IPS-18a (cell line): ENCODE measurements at regions not wholly inside any gene's neighbourhood (a gene's known extent, or its start where the extent isn't known, plus 50 kb on each side); places are given as distances from the start of the nearest gene placed in this dataset.

Source experiments
- H3K27ac ChIP-seq: one replicate; pipeline ENCODE4 v1.5.1; 2013; ENCODE audit warnings: low read length
- H3K27me3 ChIP-seq: one replicate; pipeline ENCODE4 v1.6.1; 2013; ENCODE audit warnings: mild to moderate bottlenecking, low read length; ENCODE audit not compliant: control insufficient read depth, insufficient read depth
- H3K36me3 ChIP-seq: one replicate; pipeline ENCODE4 v1.6.1; 2013; ENCODE audit warnings: low read depth, low read length; ENCODE audit not compliant: control insufficient read depth
- H3K4me1 ChIP-seq: one replicate; pipeline ENCODE4 v1.6.1; 2013; ENCODE audit warnings: low read depth, low read length; ENCODE audit not compliant: control insufficient read depth
- H3K4me3 ChIP-seq: one replicate; pipeline ENCODE4 v1.5.1; 2013; ENCODE audit warnings: low read length
- H3K9ac ChIP-seq: one replicate; pipeline ENCODE4 v1.6.1; 2013; ENCODE audit warnings: mild to moderate bottlenecking, low read length, moderate library complexity
- H3K9me3 ChIP-seq: one replicate; pipeline ENCODE4 v1.6.1; 2013; ENCODE audit warnings: low read depth, low read length; ENCODE audit not compliant: control insufficient read depth

- H3K27me3 ChIP-seq: no peaks in the 10 kb centered on the region
- no peaks in the 10 kb centered on the region for H3K4me1 ChIP-seq
- no peaks in the 10 kb centered on the region for H3K36me3 ChIP-seq
- H3K4me3 ChIP-seq: no peak overlapping the region
- H3K27ac ChIP-seq: no peak overlapping the region
- no peaks in the 10 kb centered on the region for H3K9me3 ChIP-seq
- no peak overlapping the region for H3K9ac ChIP-seq
Observed at GRCh38 chr16:17622366-17622765, 151.6 kb upstream of the XYLT1 start.

DNA sequence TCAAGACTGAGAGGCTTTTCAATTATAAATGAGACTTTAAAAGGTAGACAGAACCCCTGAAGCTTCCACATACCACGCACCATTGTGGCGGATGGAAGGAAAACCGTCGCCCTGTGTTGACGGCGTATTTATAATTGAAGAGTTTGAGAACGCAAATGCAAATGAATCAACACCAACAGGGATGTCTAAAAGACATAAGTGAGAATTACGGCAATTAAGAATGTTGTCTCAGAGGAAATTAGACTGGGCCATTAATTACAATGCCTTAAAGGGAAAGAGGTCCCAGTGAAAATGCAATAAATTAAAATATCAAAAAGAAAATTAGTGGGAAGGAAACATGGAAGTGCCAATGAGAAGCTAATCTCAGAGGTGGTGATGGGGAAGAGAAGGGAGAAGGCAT is 148.5 kb upstream of the XYLT1 start:
- Histone ChIP-seq H3K27me3 (no peaks in the 10 kb centered on the region), H3K4me1 (no peaks in the 10 kb centered on the region), H3K9me3 (no peaks in the 10 kb centered on the region), H3K4me3 (no peak overlapping the region), H3K27ac (no peak overlapping the region), H3K36me3 (no peaks in the 10 kb centered on the region), H3K9ac (no peak overlapping the region)

DNA sequence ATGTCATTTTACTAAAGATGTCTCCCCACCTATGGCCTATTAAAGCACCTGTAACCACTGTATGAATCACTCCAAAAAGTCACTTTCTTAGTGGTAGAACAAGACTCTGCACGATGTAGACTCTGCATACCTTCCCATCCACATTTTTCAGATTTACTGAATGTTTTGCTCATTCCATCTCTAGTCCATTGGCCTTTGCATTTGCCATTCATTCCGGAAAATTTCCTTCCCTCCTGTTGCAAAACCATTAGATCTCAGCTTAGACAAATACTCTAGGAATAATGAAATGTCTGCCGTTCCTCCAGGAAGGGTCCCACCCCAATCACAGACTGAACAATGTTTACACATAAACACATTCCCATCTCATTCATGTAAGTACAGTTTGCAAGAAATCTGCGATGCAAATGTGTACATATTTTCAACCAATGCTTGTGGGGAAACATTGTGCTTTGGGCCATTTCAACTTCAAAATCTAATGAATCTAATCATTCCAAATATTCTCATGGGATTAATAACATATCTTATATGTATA is 146.3 kb upstream of the XYLT1 start:
- H3K27ac ChIP-seq: no peak overlapping the region
- no peaks in the 10 kb centered on the region for H3K36me3 ChIP-seq
- no peak overlapping the region for H3K9ac ChIP-seq
- no peaks in the 10 kb centered on the region for H3K4me1 ChIP-seq
- no peak overlapping the region for H3K4me3 ChIP-seq
- H3K9me3 ChIP-seq: no peaks in the 10 kb centered on the region
- no peaks in the 10 kb centered on the region for H3K27me3 ChIP-seq

- Histone ChIP-seq H3K9me3 (no peaks in the 10 kb centered on the region), H3K9ac (no peak overlapping the region), H3K36me3 (no peaks in the 10 kb centered on the region), H3K4me3 (no peak overlapping the region), H3K27ac (no peak overlapping the region), H3K4me1 (peaks cover 2% of the 10 kb centered on the region), H3K27me3 (no peaks in the 10 kb centered on the region)
Observed at GRCh38 chr16:17612336-17612735, 141.6 kb upstream of the XYLT1 start.

DNA sequence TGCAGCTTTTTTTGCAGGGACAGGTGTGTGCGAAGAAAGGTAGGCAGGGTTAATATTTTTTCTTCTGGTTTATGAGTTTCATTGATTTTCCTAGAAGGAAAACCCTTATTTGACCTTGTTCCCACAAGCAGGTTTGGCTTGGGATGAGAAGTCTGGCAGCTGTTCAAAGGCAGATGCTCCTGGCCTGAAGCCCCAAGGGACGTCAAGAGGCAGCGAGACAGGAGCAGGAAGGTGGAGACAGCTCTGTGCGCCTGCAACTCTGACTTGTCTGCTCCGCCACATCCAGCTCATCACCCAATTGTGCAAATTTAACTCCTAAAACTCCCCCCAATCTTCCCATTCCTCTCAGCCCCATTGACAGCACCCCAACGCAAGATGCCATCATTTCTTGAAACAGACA is 136.8 kb upstream of the XYLT1 start:
- H3K9me3 ChIP-seq: no peaks in the 10 kb centered on the region
- H3K9ac ChIP-seq: no peak overlapping the region
- no peak overlapping the region for H3K27ac ChIP-seq
- no peaks in the 10 kb centered on the region for H3K27me3 ChIP-seq
- H3K4me3 ChIP-seq: no peak overlapping the region
- peaks cover 4% of the 10 kb centered on the region for H3K4me1 ChIP-seq
- no peaks in the 10 kb centered on the region for H3K36me3 ChIP-seq

DNA sequence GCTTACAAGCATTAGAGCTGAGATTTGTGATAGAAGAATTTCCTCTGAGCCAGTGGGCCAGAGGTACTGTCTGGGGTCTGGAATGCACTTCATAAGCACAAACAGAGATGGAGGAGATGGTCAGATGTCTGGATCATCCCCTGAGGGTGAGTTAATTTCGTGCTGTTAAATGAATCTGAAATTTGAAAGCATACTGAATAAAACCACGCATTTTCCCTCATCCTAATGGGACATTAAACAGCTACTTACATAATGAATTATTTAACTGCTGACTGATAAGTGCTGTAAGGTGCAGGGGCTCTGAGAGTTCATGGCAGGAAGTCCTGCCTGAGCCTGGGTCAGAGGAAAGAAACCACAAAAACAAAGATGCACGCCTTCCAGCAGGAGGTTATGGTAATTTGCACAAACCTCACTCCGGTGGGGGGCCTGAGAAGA is 136.3 kb upstream of the XYLT1 start:
- H3K9me3 ChIP-seq: no peaks in the 10 kb centered on the region
- H3K27me3 ChIP-seq: no peaks in the 10 kb centered on the region
- no peak overlapping the region for H3K9ac ChIP-seq
- H3K27ac ChIP-seq: no peak overlapping the region
- H3K4me1 ChIP-seq: peaks cover 4% of the 10 kb centered on the region
- no peak overlapping the region for H3K4me3 ChIP-seq
- H3K36me3 ChIP-seq: no peaks in the 10 kb centered on the region

DNA sequence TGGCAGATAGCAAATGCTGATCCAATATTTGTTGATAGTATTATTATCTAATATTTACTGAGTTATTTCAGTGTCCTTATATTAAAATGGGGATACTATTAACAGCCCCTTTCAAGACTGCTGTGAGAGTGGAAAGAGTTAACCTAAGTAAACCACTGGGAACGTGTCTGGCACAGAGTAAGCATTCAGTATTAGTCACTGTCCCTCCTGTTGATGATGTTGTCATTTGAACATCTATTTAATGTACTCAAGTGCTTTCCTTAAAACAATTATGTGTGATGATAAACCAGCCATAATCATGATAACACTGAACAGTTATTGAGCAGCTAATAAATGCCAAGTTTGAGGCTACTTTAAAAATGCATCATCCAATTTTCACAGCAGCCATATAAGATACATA is 135.7 kb upstream of the XYLT1 start:
- H3K27ac ChIP-seq: no peak overlapping the region
- no peak overlapping the region for H3K4me3 ChIP-seq
- H3K9ac ChIP-seq: no peak overlapping the region
- H3K27me3 ChIP-seq: no peaks in the 10 kb centered on the region
- H3K4me1 ChIP-seq: peaks cover 4% of the 10 kb centered on the region
- H3K36me3 ChIP-seq: no peaks in the 10 kb centered on the region
- no peaks in the 10 kb centered on the region for H3K9me3 ChIP-seq

DNA sequence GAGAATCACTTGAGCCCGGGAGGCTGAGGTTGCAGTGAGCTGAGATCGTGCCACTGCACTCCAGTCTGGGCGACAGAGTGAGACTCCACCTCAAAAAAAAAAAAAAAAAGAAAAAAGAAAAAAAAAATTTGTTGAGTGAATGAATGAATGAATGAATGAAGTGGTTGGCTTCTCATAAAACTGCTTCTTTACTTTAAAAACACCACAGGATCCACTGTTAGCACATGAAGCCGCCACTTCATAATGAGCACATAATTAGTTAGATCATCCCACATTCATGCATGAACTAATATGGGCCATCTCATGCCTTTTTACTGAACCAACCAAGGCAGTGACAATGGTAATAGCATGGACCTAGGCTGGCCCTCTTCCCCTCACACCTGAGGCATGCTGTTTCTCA is 135.0 kb upstream of the XYLT1 start:
- Histone ChIP-seq H3K27me3 (no peaks in the 10 kb centered on the region), H3K9me3 (no peaks in the 10 kb centered on the region), H3K27ac (no peak overlapping the region), H3K9ac (no peak overlapping the region), H3K36me3 (no peaks in the 10 kb centered on the region), H3K4me3 (no peak overlapping the region), H3K4me1 (peaks cover 4% of the 10 kb centered on the region)

DNA sequence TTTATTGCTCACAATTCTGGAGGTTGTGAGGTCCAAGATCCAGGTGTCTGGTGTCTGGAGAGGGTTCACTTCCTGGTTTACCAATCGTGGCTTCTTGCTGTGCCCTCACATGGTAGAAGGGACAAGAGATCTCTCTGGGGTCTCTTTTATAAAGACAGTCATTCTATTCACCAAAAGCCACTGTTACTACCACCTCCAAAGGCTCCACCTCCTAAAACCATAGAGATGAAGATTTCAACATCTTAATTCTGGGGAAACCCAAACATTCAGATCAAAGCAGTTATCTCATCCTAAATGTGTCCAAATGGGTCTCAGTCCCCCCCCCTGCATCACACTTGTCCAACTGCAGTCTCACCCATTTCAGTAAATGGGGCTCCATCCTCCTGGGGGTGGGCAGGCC is 132.9 kb upstream of the XYLT1 start:
- peaks cover 6% of the 10 kb centered on the region for H3K9me3 ChIP-seq
- no peaks in the 10 kb centered on the region for H3K36me3 ChIP-seq
- no peak overlapping the region for H3K4me3 ChIP-seq
- no peak overlapping the region for H3K27ac ChIP-seq
- peaks cover 4% of the 10 kb centered on the region for H3K4me1 ChIP-seq
- no peaks in the 10 kb centered on the region for H3K27me3 ChIP-seq
- no peak overlapping the region for H3K9ac ChIP-seq

DNA sequence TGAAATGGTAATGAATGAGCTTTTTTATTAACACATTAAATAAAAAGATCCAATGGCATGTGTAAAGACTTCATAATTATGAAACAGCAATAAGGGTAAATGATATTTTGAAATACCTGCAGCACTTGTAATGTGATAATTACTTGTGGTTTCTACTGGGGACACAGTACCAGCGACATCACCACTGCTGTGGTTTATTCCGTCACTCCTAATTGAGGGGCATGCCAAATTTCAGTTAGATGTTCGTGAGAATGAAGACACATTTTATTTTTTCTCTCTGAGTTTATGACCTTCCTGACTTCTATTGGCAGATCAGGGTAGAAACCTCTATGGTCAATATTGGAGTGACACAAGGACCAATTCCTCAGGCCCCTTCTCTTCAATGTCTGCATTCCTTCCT is 131.9 kb upstream of the XYLT1 start:
- Histone ChIP-seq H3K4me3 (no peak overlapping the region), H3K27me3 (no peaks in the 10 kb centered on the region), H3K9ac (no peak overlapping the region), H3K4me1 (peaks cover 4% of the 10 kb centered on the region), H3K36me3 (no peaks in the 10 kb centered on the region), H3K27ac (no peak overlapping the region), H3K9me3 (peaks cover 6% of the 10 kb centered on the region)

- Histone ChIP-seq H3K4me1 (no peaks in the 10 kb centered on the region), H3K9me3 (peaks cover 6% of the 10 kb centered on the region), H3K27ac (no peak overlapping the region), H3K4me3 (no peak overlapping the region), H3K27me3 (no peaks in the 10 kb centered on the region), H3K9ac (no peak overlapping the region), H3K36me3 (no peaks in the 10 kb centered on the region)
Observed at GRCh38 chr16:17598968-17599367, 128.2 kb upstream of the XYLT1 start.

DNA sequence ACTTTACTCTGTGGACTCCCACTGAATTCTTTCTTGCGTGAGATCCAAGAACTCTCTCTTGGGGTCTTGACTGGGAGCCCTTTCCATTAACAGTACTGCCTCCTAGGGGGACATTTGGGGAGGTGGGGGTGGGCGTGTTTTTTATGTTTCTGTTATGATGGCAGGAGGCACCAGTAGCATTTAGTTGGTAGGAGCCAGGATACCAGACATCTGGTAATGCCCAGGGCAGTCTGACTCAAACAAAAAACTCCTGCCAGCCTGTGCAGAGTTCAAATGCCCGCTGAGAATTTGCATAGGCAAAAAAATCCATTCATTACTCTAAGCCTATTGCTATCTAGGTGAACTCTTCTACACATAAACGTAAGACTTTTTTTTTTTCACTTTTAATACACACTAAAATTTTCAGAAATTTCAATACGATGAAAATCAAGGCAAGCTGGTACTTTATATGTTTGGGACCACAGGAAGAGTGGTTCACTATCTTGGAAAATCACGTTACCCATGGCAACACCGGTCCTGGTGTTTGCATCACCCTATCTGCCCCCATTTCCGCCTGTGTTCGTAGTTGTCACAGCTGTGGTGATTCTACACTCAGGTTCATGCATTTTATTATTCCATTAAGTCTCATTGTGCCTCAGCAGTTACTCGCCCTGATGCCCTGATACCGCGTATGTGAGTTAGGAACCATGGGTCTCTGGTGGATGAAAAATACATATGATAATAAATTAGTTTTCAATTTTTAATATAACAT is 121.1 kb upstream of the XYLT1 start:
- no peaks in the 10 kb centered on the region for H3K27me3 ChIP-seq
- no peaks in the 10 kb centered on the region for H3K9me3 ChIP-seq
- no peak overlapping the region for H3K27ac ChIP-seq
- H3K4me1 ChIP-seq: no peaks in the 10 kb centered on the region
- no peak overlapping the region for H3K9ac ChIP-seq
- no peaks in the 10 kb centered on the region for H3K36me3 ChIP-seq
- no peak overlapping the region for H3K4me3 ChIP-seq
